Heart right ventricle (tissue), 16 donors: ENCODE measurements at regions not wholly inside any gene's neighbourhood (a gene's known extent, or its start where the extent isn't known, plus 50 kb on each side); places are given as distances from the start of the nearest gene placed in this dataset.
"Not testable (repeated sequence)": the region's sequence is repeated elsewhere in the genome, so short reads cannot be mapped to it uniquely, and the experiment has no call there.

Experiments used
- ATAC-seq, 8 donors: fragments of 200-7000 bp; cut with Tn5 transposase; one replicate each; pipeline ENCODE4 v1.9.1; 2020; ENCODE audit warnings: mild to moderate bottlenecking in 8 of 8, moderate library complexity in 8 of 8, moderate number of reproducible peaks in 1 of 8
- DNase-seq, 2 donors: peaks; one replicate each; pipeline ENCODE4 v3.0.0-alpha.2; 2020
- H3K27ac ChIP-seq, 10 donors: fragments of 200-600 bp; sonication (generic) in 2 of 10; one replicate each; pipeline versions ENCODE4 v1.5.0 to v1.8.0; 2020 to 2022; ENCODE audit warnings: mild to moderate bottlenecking in 3 of 10
- H3K27me3 ChIP-seq, 7 donors: fragments of 200-600 bp; one replicate each; pipeline ENCODE4 v1.8.0; 2021 to 2022; ENCODE audit warnings: mild to moderate bottlenecking in 2 of 7
- H3K36me3 ChIP-seq, 9 donors: fragments of 200-600 bp; sonication (generic) in 1 of 9; one replicate each; pipeline versions ENCODE4 v1.5.0 to v1.8.0; 2020 to 2022; ENCODE audit warnings: mild to moderate bottlenecking in 2 of 9
- H3K4me1 ChIP-seq, 9 donors: fragments of 200-600 bp; sonication (generic) in 1 of 9; one replicate each; pipeline versions ENCODE4 v1.5.0 to v1.8.0; 2020 to 2022; ENCODE audit warnings: mild to moderate bottlenecking in 4 of 9
- H3K4me3 ChIP-seq, 10 donors: fragments of 200-600 bp; sonication (generic) in 2 of 10; one replicate each; pipeline versions ENCODE4 v1.5.0 to v1.8.0; 2020 to 2022; ENCODE audit warnings: mild to moderate bottlenecking in 7 of 10, moderate library complexity in 2 of 10
- H3K9me3 ChIP-seq, 11 donors: fragments of 200-600 bp in 10 of 11; sonication (generic) in 2 of 11; one replicate each; pipeline versions ENCODE4 v1.5.0 to v1.8.0; 2013 to 2022; ENCODE audit warnings: mild to moderate bottlenecking in 2 of 11, control low read depth in 1 of 11, moderate library complexity in 1 of 11
- CTCF ChIP-seq, 9 donors: fragments of 200-600 bp; sonication (generic) in 2 of 9; IDR thresholded peaks; one replicate each; pipeline versions ENCODE4 v1.5.0 to v1.8.0; 2021 to 2022; ENCODE audit warnings: antibody characterized with exemption in 9 of 9, mild to moderate bottlenecking in 5 of 9, moderate library complexity in 1 of 9
- WGBS, 2 donors: extraction: QIAGEN DNeasy Blood & Tissue Kit; methylation state at CpG; one replicate each; pipeline ENCODE4 v1.1.7; 2013; ENCODE audit warnings: inconsistent platforms in 1 of 2; 5-methylcytosine and 5-hydroxymethylcytosine counted together
- intact Hi-C, 10 donors: fragments of 100-400 bp; cut with DNase I; formaldehyde crosslinking; loops; one replicate each; pipeline versions ENCODE4 v1.11.1 to v1.14.2; 2022
- donor health status: Arrhythmogenic right ventricular cardiomyopathy.
- donor health status: ischemic (EF 13 %, LVEDD 7.1; RV severe dilation, severe dysfunction).
- donor health status: healthy with polysubstance abuse.
- donor health status: DM: no; HTN: yes; CAD: no.
- donor health status: DM: no; HTN: no; CAD: no.
- donor health status: ischemic (EF 25% LVEDD 6.9; RV normal size, moderate dysfunction).
- donor health status: ischemic (EF 25% LVEDD 5.7; RV mildly dilated, moderate dysfunction).
- donor health status: healthy.
- donor health status: DM: yes; HTN: yes; CAD: no.
- donor health status: Ischemic cardiomyopathy.
- donor health status: ischemic (EF 35%, LVEDD 5.7; RV mildly dilated, moderate dysfunction).
- donor health status: nonischemic (EF 11% LVEDD 7.7; RV severe dilation, severe dysfunction).
- donor health status: DM: yes; HTN: yes; CAD: no.
- donor health status: PGD.
- donor health status: ischemic (EF 29% LVEDD 5.4; RV normal size, mild dysfunction).
- donor health status: nonischemic (EF 23%, LVEDD 6.1; RV moderate dilation, normal function).

GRCh38 chr3:143175940-143176894, 56.6 kb downstream of the CHST2 start:
- H3K9me3 ChIP-seq: peaks cover 0 to 28% (median 6%) of the 10 kb centered on the region in 11 donors
- H3K4me3 ChIP-seq, H3K27me3 ChIP-seq, H3K36me3 ChIP-seq, DNase-seq, H3K27ac ChIP-seq, intact Hi-C loops: not testable (repeated sequence)
- H3K4me1 ChIP-seq: peaks cover 0 to 11% (median 0%) of the 10 kb centered on the region in 9 donors
- peak in 3 of 8 donors; percentile 44 to 57 (median 46) for ATAC-seq
- 90 to 93% methylated on average over 39 to 40 of the region's 47 CpGs for WGBS, 2 donors

- H3K36me3 ChIP-seq, DNase-seq, H3K27ac ChIP-seq, H3K4me3 ChIP-seq, H3K4me1 ChIP-seq, H3K27me3 ChIP-seq, intact Hi-C loops: not testable (repeated sequence)
- 81 to 85% methylated on average over 6 of the region's 6 CpGs for WGBS, 2 donors
- peaks cover 0 to 34% (median 4%) of the 10 kb centered on the region in 11 donors for H3K9me3 ChIP-seq
- peak in 3 of 8 donors; percentile 30 to 48 (median 38) for ATAC-seq
Measured at GRCh38 chr3:143177965-143178364, 58.4 kb downstream of the CHST2 start.

- 78 to 87% methylated on average over 3 of the region's 3 CpGs for WGBS, 2 donors
- H3K4me3 ChIP-seq, ATAC-seq, H3K27ac ChIP-seq, H3K27me3 ChIP-seq, H3K4me1 ChIP-seq, intact Hi-C loops, H3K36me3 ChIP-seq, DNase-seq: not testable (repeated sequence)
- H3K9me3 ChIP-seq: peaks cover 0 to 24% (median 1%) of the 10 kb centered on the region in 11 donors
Measured at GRCh38 chr3:143178775-143179548, 59.4 kb downstream of the CHST2 start.

GRCh38 chr3:143179603-143180002, 60.0 kb downstream of the CHST2 start:
- H3K27ac ChIP-seq: no peak overlapping the region
- intact Hi-C loops: no loop called here
- no peak overlapping the region for H3K4me3 ChIP-seq
- 76 to 78% methylated on average over 5 of the region's 5 CpGs for WGBS, 2 donors
- DNase-seq (no peak), ATAC-seq (no peak)
- no peak for TF ChIP-seq CTCF (IDR thresholded peaks at IDR 0.05)
- no peaks in the 10 kb centered on the region for H3K36me3 ChIP-seq
- no peaks in the 10 kb centered on the region for H3K27me3 ChIP-seq
- H3K9me3 ChIP-seq: peaks cover 0 to 23% (median 0%) of the 10 kb centered on the region in 11 donors
- no peaks in the 10 kb centered on the region for H3K4me1 ChIP-seq

GRCh38 chr3:143180860-143181259, 61.3 kb downstream of the CHST2 start:
- DNase-seq, intact Hi-C loops: not testable (repeated sequence)

GRCh38 chr3:143181977-143182376, 62.4 kb downstream of the CHST2 start:
- WGBS, 2 donors: 43 to 45% methylated on average over 1 of the region's 1 CpG
- H3K27ac ChIP-seq, H3K4me3 ChIP-seq, H3K4me1 ChIP-seq, H3K27me3 ChIP-seq, DNase-seq, H3K36me3 ChIP-seq, intact Hi-C loops, ATAC-seq: not testable (repeated sequence)
- peaks cover 0 to 23% (median 0%) of the 10 kb centered on the region in 11 donors for H3K9me3 ChIP-seq

More at GRCh38 chr3:143180860-143181259, 61.3 kb downstream of the CHST2 start:
- not testable (repeated sequence) for H3K27me3 ChIP-seq, H3K4me3 ChIP-seq, H3K27ac ChIP-seq, H3K4me1 ChIP-seq, ATAC-seq, H3K36me3 ChIP-seq
- peaks cover 0 to 23% (median 0%) of the 10 kb centered on the region in 11 donors for H3K9me3 ChIP-seq
- 78 to 87% methylated on average over 2 of the region's 2 CpGs for WGBS, 2 donors
